Hematopoietic multipotent progenitor cell (in vitro differentiated cells): ENCODE measurements at regions not wholly inside any gene's neighbourhood (a gene's known extent, or its start where the extent isn't known, plus 50 kb on each side); places are given as distances from the start of the nearest gene placed in this dataset.

Source experiments
- DNase-seq, 3 donors: peaks; one replicate each; pipeline ENCODE4 v3.0.0-alpha.2; 2011 to 2015; ENCODE audit warnings: low read depth in 2 of 3, low spot score in 2 of 3

DNA sequence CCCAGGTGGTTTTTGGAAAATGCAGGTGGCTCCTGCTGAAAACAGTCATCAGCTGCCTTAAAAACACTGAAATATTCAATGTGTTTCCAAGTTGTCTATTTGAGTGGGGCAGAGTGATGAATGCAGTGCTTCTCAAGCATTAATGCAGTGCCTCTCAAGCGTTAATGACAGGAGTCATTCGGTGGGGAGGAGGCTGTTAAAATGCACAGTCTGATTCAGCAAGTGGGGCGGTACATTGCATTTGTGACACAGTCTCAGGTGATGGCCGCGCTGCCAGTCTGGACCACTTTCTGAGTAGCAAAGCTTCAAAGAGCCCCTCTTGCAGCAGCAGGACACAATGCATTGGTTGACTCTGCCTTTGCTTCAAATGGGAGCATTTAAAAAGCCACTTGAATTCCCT is 231.4 kb upstream of the RGPD4 start:
- DNase-seq: no peak

DNA sequence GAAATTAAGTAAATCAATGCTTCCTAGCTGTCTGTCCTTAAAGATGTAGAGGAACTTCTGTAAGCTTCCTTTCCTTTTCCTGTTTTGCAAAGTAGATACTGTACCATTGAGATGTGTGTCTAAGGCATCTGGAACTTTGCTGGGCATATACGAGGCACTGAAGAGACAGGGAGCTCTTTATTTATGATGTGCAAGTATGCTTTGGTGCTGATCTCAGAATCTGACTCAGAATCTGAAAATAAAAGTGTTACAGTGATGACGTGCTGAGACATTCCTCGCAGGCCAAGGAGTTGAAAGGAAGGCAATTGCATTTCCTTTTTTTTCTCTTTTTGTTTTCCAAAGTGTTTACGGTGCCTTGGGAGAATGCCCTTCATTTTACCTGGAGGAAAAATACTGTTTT is 230.9 kb upstream of the RGPD4 start:
- no peak for DNase-seq

DNA sequence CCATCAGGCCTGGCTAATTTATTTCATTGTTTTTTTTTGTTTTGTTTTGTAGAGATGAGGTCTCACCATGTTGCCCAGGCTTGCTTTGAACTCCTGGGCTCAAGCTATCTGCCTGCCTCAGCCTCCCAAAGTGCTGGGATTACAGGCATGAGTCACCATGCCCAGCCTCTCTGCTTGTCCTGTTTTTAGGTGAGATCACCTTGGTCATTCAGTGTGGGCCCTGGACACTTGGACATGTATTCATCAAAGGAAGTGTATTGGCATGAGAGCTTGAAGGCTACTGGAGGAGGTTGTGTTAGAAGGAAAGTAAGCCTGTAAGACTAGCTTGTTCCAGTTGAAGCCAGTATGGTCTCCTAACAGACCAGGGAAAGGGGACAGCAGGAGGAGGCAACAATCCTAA is 229.2 kb upstream of the RGPD4 start:
- no peak for DNase-seq

DNA sequence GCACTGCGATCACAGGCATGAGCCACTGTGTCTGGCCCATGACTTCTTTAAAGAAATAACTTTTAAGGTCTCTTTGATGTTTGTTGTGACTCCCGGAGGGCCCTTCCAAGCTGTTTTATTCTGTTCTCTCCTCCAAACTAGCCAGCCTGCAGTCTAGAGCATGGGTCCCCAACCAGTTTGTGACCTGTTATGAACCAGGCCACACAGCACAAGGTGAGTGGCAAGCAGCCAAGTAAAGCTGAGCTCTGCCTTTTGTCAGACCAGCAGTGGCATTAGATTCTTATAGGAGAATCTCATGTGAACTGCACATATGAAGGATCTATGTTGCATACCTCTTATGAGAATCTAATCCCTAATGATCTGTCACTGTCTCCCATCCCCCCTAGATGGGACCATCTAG is 223.9 kb upstream of the RGPD4 start:
- no peak for DNase-seq

DNA sequence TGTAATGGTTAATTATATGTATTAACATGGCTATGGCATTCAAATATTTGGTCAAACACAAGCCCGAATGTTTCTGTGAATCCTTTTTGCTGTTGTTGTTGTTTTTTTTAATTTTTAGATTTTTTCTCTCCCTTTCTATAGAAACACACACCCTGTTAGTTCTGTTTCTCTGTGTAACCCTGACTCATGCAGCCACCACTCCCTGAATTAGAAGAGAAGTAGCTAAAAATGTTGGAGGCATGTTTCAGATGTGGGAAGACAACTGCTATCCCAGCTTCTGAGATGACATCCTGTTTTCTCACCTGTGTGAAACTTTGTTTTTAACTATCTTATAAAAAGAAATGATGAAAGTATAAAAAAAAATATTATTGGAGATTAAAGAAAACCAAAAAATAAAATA is 219.6 kb upstream of the RGPD4 start:
- DNase-seq: no peak

DNA sequence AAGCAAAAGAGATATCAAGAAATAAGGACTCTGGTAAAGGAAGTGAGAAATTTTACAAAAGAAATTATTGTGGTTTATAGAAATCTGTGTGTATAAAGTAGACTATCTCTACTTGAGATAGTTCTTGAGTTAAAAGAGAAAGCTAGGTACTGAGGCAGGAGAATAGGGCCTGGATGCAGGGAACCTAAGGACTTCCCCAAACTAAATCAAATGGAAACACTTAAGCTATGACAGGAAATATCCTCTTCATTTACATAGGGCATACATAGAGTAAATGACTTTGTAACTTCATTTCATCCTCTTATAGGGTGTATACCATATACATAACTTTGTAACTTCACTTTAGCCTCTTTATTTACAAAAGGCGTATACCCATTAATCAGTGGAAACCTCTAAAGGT is 219.2 kb upstream of the RGPD4 start:
- no peak for DNase-seq

DNA sequence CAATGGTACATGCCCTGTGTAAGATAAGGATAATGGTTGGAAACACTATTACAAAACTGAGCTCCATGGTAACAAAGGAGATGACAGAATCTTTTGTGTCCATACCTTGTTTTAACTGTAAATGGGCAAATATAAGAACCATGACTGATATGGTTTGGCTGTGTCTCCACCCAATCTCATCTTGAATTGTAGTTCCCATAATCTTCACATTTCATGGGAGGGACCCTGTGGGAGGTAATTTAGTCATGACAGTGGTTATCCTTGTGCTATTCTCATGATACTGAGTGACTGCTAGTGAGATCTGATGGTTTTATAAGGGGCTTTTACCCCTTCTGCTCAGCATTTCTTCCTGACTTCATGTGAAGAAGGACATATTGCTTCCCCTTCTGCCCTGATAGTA is 211.7 kb upstream of the RGPD4 start:
- DNase-seq: no peak

DNA sequence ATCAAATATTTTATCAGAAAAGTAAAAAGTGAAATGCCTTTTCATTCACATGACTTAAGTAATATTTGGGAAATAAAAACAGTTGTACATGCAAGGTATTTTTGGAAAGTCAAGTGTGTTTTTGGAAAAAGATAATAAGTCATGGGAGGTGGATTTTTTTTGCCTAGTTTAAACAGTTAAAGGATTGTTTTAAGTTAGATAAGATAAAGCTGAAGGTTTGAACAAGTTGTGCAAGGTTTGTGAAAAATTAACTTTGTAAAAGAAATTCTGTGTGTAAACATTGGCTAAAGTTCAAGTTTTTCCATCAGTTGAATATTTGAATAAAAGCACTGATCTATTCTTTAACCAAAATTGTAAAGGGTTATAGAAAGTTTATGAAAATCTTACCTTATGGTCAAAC is 207.9 kb upstream of the RGPD4 start:
- DNase-seq: no peak

DNA sequence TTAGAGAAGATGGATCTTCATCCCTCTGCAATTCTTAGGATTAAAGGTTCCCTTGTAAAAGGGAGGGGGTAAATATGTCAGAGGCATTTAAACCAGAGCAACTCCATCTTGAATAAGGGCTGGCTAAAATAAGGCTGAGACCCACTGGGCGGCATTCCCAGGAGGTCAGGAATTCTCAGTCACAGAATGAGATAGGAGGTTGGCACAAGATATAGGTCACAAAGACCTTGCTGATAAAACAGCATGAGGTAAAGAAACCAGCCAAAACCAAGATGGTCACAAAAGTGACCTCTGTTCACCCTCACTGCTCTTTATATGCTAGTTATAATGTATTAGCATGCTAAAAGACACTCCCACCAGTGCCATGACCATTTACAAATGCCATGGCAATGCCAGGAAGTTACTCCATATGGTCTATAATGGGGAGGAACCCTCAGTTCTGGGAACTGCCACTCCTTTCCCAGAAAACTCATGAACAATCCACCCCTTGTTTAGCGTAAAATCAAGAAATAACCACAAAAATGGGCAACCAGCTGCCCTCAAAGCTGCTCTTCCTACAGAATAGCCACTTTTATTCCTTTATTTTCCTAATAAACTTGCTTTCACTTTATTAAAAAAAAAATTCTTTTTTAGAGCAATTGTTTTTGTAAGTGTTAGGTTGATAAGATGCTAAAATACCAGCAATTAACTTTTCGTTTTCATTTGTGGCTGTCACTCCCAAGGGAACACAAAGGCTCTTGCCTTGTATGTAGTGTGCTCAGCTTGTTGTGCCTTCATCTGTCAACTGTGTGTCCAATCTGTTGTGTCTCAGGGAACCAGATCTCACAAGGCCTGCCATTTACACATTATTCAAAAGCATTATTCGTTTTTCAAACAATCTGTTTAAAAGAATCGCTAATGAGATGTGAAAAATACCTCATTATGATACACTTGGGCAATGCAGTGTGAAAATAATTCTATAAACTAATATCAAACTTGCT is 205.2 kb upstream of the RGPD4 start:
- DNase-seq: no peak

DNA sequence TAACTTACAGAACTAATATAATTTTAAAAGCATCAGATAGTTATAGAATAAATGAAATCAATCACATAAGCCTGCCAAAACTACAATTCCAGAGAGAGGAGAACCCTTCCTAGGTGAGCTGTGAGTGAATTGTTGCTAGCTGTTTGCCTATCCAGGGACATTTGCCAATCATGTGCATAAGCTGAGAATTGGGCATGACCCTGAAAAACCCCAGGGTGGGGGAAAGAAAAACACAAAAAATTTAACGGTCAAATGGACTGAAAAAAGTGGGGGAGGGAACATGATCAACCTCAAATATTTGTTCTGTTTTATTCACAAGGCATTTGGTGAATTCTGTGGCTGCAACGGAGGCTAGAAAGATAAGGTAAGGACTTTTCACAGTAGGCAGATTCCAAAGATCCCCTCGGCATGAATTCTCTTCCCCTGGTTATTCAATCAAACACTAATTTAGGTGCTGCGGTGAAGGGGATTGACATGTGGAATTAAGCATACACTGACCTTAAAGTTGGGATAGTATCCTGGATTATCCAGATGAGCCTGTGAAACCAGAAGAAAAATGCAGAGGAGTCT is 203.9 kb upstream of the RGPD4 start:
- no peak for DNase-seq

DNA sequence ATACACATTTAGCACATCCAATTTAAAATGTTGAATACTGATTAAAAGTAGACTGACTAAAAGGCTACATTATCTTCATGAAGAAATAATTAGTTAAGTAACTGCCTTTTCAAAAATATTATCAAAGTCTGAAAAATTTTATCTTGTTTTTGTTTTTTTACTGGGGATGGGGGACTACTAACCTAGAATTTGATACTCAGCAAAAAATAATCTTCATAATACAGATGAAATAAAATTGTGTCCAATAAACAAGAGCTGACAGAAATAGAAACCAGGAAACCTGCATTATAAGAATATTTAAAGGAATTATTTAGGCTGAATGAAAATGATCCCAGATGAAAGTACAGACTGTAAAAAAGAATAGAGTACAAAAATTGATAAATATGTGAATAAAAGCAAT is 200.7 kb upstream of the RGPD4 start:
- no peak for DNase-seq

DNA sequence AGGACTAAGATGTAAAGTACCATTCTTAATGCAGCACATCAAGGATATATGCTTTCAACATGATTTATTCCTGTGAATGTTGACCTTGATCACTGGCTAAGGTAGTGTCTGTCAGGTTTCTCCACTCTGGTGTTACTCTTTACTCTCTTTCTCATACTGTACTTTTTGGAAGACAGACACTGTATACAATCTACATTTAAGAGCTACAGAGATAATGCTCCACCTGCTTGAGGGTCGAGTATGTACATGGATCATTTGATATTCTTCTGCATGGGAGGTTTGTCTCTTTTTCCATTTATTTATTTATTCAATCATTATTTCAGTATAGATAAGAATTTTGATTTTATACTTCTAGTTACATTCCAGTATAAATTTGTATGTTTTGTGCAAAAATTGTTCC is 199.5 kb upstream of the RGPD4 start:
- no peak for DNase-seq

DNA sequence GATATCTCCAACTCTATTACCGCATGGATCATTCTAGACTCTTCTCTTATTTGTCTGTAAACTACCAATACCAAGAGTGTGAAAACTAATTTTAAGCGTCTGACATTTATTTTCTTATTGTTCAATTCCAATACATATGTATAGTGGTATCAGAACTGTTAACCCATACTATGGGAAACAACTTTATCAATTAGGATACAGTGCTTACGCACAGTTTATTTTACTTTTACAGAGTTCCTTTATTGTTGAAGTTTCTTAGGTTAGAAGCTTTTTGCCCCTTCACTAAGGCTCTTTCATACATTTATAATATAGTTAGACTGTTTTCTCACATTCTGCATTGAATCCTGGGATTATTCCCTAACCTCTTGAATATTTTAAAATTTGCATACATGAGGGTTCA is 198.8 kb upstream of the RGPD4 start:
- DNase-seq: no peak

DNA sequence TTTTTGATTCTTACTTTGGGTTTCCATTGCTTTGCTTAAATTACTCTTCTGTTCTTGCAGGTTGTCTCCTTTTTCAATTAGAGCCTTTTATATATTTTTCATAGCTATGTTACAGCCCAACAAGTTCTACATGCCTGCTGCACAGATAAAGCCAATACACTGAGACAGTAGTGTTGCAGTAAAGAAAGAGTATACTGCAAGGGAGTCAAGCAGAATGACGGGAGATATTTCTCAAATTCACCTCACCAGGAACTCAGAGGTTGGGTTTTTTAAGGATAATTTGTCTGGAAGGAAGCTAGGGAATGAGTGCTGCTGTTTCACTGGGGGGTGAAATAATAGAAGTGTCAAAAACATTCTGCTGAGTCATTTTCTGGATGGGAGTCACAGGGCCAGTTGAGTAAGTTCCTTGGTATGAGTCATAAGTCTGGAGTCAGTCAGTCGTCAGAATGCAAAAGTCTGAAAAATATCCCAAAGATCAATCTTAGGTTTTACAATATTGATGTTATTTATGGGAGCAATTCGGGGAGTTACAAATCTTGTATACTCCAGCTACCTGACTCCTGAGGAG is 193.0 kb upstream of the RGPD4 start:
- DNase-seq: no peak

DNA sequence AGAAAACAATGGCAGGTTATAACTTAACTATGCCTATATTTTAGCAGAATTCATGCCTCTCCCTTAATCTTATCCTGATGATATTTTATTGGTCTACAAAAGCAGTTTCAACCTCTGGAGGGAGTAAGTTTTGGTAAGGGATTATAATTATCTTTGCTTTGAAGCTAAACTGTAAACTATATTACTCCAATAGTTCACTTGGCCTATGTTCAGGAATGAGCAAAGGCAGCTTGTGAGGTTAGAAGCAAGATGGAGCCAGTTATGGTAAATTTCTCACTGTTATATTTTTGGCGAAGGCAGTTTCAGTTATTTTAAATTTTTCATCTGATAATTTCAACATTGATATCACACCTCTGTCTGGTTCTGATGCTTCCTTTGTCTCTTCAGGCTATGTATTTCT is 192.5 kb upstream of the RGPD4 start:
- DNase-seq: no peak

DNA sequence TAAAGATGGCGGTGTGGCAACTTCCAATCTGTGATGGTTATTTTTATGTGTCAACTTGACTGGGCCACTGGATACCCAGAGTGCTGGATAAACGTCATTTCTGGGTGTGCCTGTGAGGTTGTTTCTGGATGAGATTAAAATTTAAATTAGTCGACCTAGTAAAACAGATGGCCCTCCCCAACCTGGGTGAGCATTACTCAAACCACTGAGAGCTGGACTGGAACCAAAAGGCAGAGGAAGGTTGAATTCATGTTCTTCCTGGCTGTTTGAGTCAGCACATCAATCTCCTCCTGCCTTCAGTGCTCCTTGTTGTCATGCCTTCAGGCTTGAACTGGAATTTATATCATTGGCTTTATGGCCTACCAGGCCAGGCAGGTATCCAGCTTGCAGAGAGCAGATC is 190.8 kb upstream of the RGPD4 start:
- DNase-seq: no peak

DNA sequence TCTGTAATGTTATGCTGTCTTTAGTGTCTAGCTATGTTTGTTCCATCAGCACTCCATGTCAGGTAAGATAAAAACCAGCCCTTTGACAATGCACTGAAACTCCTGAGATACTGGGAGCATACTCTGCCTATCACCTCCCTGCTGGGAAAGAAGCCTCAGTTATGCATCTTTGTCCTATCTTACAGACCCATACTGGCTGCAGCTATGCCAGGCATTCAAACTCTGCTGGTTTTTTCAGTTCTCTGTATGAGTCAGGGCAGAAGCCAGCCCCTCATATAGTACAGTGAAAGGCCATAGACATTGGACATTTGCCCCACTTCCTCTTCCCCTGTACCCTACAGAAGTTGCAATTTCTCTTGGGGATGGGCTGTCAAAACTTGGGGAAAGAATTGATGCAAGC is 181.1 kb upstream of the RGPD4 start:
- DNase-seq: no peak

DNA sequence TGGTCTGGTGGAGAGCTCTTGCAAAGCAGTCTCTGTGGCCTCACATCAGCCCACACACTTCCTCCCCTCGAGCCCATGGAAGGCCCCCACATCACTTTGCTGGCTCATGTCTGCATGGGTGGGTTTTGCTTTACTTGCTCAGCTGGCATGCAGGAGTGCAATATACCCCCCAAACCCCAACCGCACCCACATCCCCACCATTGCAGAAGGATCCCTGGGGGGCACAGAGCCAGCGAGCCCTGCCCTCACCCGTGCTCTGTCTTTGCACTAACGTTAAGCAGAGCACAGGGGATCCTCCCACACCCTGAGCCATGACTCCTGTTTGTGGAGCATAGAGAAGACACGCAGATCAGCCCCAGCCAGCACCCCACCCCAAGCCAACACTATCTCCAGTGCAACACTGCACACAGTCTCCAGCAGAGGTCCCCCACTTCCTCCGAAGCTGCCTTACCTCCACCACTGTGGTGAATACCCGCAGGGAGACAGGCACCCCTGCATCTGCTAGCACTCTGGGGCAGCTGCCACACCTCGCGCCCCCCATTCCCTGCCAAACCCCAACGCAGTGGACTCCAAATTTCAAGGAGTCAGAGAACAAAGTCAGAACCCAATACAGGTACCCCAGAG is 177.8 kb upstream of the RGPD4 start:
- DNase-seq: no peak

DNA sequence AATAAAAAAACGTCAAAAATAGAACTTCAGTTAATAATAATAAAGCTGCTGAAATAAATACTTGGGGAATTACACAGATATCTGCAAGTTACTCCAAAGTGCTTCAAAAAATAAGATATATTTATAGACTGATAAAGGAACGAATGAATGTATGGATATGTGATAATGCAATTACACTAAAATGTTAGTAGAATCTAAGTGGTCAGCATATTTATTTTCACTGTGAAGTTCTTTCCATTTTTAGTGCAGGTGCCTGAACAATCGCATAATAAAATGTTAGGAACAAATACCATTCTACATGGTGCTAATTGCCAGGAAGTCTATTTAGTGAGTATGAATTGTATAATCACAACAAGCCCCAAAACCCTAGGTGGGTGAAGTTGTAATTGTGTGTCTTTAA is 169.6 kb upstream of the RGPD4 start:
- DNase-seq: no peak

DNA sequence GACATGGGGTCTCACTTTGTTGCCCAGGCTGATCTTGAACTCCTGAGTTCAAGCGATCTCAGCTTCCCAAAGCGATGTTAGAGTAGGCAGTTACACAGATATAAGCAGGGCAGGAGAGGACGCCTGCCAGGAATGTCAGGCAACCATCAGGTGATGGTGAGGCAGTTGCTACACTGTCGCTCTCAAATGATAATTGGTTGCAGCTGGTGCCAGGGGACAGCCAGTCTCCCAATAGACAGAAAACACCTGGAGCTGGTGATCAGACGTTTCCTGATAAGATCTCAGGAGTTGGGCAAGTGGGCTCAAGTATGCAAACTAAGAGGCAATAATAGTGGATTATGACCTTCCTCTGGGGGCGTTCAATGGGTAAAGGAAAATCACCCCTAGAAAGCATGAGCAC is 163.1 kb upstream of the RGPD4 start:
- no peak for DNase-seq

DNA sequence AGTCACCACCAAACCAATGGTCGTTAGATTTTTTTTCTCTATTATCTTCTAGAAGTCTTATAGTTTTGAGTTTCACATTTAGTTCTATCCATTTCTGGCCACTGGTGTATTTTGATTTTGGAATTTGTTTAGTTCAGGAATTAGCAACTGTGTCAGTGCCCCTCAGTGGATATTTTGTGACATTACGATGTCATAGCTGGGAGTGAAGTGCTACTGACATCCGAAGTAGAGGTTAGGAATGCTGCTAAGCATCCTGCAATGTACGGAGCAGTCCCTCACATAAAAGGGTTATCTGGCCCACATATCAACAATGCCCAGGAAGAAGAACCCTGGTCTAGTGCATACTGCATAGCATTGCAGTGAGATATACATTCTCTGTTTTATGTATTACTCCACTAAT is 157.4 kb upstream of the RGPD4 start:
- DNase-seq: no peak

DNA sequence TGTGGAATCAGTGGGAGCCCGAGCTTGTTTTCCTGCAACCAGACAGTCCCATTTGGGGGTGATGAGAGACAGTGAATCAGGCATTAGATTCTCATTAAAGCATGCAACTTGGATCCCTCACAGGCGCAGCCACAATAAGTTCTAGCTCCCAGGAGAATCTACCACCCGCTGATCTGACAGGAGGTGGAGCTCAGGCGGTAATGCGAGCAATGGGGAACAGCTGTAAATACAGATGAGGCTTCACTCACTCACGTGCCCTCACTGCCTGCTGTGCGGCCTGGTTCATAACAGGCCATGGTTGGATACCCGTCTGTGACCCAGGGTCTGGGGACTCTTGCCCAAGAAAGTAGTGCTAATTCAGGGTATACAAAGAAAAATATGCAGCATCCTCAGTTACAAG is 144.8 kb upstream of the RGPD4 start:
- DNase-seq: no peak
